ENCODE measurements at regions not wholly inside any gene's neighbourhood (a gene's known extent, or its start where the extent isn't known, plus 50 kb on each side); places are given as distances from the start of the nearest gene placed in this dataset.
"Not testable (repeated sequence)": the region's sequence is repeated elsewhere in the genome, so short reads cannot be mapped to it uniquely, and the experiment has no call there.

- DNase-seq (ENCODE audit: low spot score), result no peak
Observed at GRCh38 chr19:30237140-30237539, 135.0 kb upstream of the ZNF536 start.

GRCh38 chr19:30240904-30241695 lies 131.1 kb upstream of the ZNF536 start:
- no peak for DNase-seq (ENCODE audit: low spot score)

GRCh38 chr19:30244533-30244932 lies 127.7 kb upstream of the ZNF536 start:
- no peak for DNase-seq (ENCODE audit: low spot score)

- DNase-seq (ENCODE audit: low spot score), result no peak
Observed at GRCh38 chr19:30245401-30246039, 126.7 kb upstream of the ZNF536 start.

- DNase-seq (ENCODE audit: low spot score), result no peak
Observed at GRCh38 chr19:30249911-30250310, 122.3 kb upstream of the ZNF536 start.

GRCh38 chr19:30252214-30252613 lies 120.0 kb upstream of the ZNF536 start:
- DNase-seq (ENCODE audit: low spot score), result no peak

GRCh38 chr19:30253581-30253996 lies 118.6 kb upstream of the ZNF536 start:
- no peak for DNase-seq (ENCODE audit: low spot score)

- no peak for DNase-seq (ENCODE audit: low spot score)
Observed at GRCh38 chr19:30254158-30254557, 118.0 kb upstream of the ZNF536 start.

- no peak for DNase-seq (ENCODE audit: low spot score)
Observed at GRCh38 chr19:30254789-30255188, 117.4 kb upstream of the ZNF536 start.

- DNase-seq (ENCODE audit: low spot score), result no peak
Observed at GRCh38 chr19:30255791-30256495, 116.2 kb upstream of the ZNF536 start.

- DNase-seq (ENCODE audit: low spot score), result no peak
Observed at GRCh38 chr19:30256496-30256850, 115.7 kb upstream of the ZNF536 start.

GRCh38 chr19:30263830-30264381 lies 108.3 kb upstream of the ZNF536 start:
- no peak for DNase-seq (ENCODE audit: low spot score)

- not testable (repeated sequence) for DNase-seq (ENCODE audit: low spot score)
Observed at GRCh38 chr19:30265918-30266317, 106.3 kb upstream of the ZNF536 start.

- no peak for DNase-seq (ENCODE audit: low spot score)
Observed at GRCh38 chr19:30266687-30267086, 105.5 kb upstream of the ZNF536 start.

- DNase-seq (ENCODE audit: low spot score), result no peak
Observed at GRCh38 chr19:30267332-30267731, 104.9 kb upstream of the ZNF536 start.

GRCh38 chr19:30268601-30269000 lies 103.6 kb upstream of the ZNF536 start:
- no peak for DNase-seq (ENCODE audit: low spot score)

- DNase-seq (ENCODE audit: low spot score), result no peak
Observed at GRCh38 chr19:30269638-30270037, 102.5 kb upstream of the ZNF536 start.

GRCh38 chr19:30271816-30272215 lies 100.4 kb upstream of the ZNF536 start:
- DNase-seq (ENCODE audit: low spot score), result no peak

GRCh38 chr19:30272554-30272953 lies 99.6 kb upstream of the ZNF536 start:
- no peak for DNase-seq (ENCODE audit: low spot score)

GRCh38 chr19:30273184-30273583 lies 99.0 kb upstream of the ZNF536 start:
- no peak for DNase-seq (ENCODE audit: low spot score)

GRCh38 chr19:30274987-30275386 lies 97.2 kb upstream of the ZNF536 start:
- no peak for DNase-seq (ENCODE audit: low spot score)

GRCh38 chr19:30276011-30276882 lies 95.9 kb upstream of the ZNF536 start:
- DNase-seq (ENCODE audit: low spot score), result no peak
